ENCODE measurements at regions not wholly inside any gene's neighbourhood (a gene's known extent, or its start where the extent isn't known, plus 50 kb on each side); places are given as distances from the start of the nearest gene placed in this dataset.

- ATAC-seq (no peak), DNase-seq (no peak)
- intact Hi-C loops (cut with DNase I; ENCODE audit: low total_unique reads): no loop called here
- H3K27ac ChIP-seq: no peak overlapping the region
- H3K9me3 ChIP-seq: no peaks in the 10 kb centered on the region
- no peak for TF ChIP-seq POLR2A (IDR thresholded peaks at IDR 0.05)
- TF ChIP-seq, protein P1, sequence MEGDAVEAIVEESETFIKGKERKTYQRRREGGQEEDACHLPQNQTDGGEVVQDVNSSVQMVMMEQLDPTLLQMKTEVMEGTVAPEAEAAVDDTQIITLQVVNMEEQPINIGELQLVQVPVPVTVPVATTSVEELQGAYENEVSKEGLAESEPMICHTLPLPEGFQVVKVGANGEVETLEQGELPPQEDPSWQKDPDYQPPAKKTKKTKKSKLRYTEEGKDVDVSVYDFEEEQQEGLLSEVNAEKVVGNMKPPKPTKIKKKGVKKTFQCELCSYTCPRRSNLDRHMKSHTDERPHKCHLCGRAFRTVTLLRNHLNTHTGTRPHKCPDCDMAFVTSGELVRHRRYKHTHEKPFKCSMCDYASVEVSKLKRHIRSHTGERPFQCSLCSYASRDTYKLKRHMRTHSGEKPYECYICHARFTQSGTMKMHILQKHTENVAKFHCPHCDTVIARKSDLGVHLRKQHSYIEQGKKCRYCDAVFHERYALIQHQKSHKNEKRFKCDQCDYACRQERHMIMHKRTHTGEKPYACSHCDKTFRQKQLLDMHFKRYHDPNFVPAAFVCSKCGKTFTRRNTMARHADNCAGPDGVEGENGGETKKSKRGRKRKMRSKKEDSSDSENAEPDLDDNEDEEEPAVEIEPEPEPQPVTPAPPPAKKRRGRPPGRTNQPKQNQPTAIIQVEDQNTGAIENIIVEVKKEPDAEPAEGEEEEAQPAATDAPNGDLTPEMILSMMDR (IDR thresholded peaks at IDR 0.05 in 4 of 5, conservative IDR thresholded peaks at IDR 0.05 in 1 of 5): no peak
- no peaks in the 10 kb centered on the region for H3K27me3 ChIP-seq
- H3K36me3 ChIP-seq: no peaks in the 10 kb centered on the region
- in situ Hi-C loops (cut with MboI; ENCODE audit: low sequenced_read_pairs in 4 of 4): no loop called here
- no peak overlapping the region for H3K4me3 ChIP-seq
- H3K4me1 ChIP-seq: no peaks in the 10 kb centered on the region
Measured at GRCh38 chr20:4303136-4303535, 54.0 kb upstream of the ADRA1D start.

GRCh38 chr20:4300921-4301320, 51.8 kb upstream of the ADRA1D start:
- no peaks in the 10 kb centered on the region for H3K9me3 ChIP-seq
- intact Hi-C loops (cut with DNase I; ENCODE audit: low total_unique reads): no loop called here
- no peak overlapping the region for H3K27ac ChIP-seq
- in situ Hi-C loops (cut with MboI; ENCODE audit: low sequenced_read_pairs in 4 of 4): no loop called here
- no peaks in the 10 kb centered on the region for H3K4me1 ChIP-seq
- no peak for ATAC-seq
- no peaks in the 10 kb centered on the region for H3K36me3 ChIP-seq
- no peak for DNase-seq
- H3K27me3 ChIP-seq: no peaks in the 10 kb centered on the region
- TF ChIP-seq POLR2A (IDR thresholded peaks at IDR 0.05): no peak
- TF ChIP-seq, protein P1 (IDR thresholded peaks at IDR 0.05 in 4 of 5, conservative IDR thresholded peaks at IDR 0.05 in 1 of 5): no peak
- no peak overlapping the region for H3K4me3 ChIP-seq

GRCh38 chr20:4300401-4300800, 51.3 kb upstream of the ADRA1D start:
- H3K4me3 ChIP-seq: no peak overlapping the region
- in situ Hi-C loops (cut with MboI; ENCODE audit: low sequenced_read_pairs in 4 of 4) (no loop called here), intact Hi-C loops (cut with DNase I; ENCODE audit: low total_unique reads) (no loop called here)
- no peak for TF ChIP-seq POLR2A (IDR thresholded peaks at IDR 0.05)
- TF ChIP-seq, protein P1 (IDR thresholded peaks at IDR 0.05 in 4 of 5, conservative IDR thresholded peaks at IDR 0.05 in 1 of 5): no peak
- ATAC-seq (no peak), DNase-seq (no peak)
- no peaks in the 10 kb centered on the region for H3K36me3 ChIP-seq
- no peaks in the 10 kb centered on the region for H3K9me3 ChIP-seq
- no peak overlapping the region for H3K27ac ChIP-seq
- H3K4me1 ChIP-seq: no peaks in the 10 kb centered on the region
- H3K27me3 ChIP-seq: no peaks in the 10 kb centered on the region

GRCh38 chr20:4299773-4300172, 50.7 kb upstream of the ADRA1D start:
- no peaks in the 10 kb centered on the region for H3K4me1 ChIP-seq
- DNase-seq (no peak), ATAC-seq (no peak)
- no peaks in the 10 kb centered on the region for H3K9me3 ChIP-seq
- no peak overlapping the region for H3K27ac ChIP-seq
- TF ChIP-seq, protein P1 (IDR thresholded peaks at IDR 0.05 in 4 of 5, conservative IDR thresholded peaks at IDR 0.05 in 1 of 5): no peak
- TF ChIP-seq POLR2A (IDR thresholded peaks at IDR 0.05): no peak
- no peaks in the 10 kb centered on the region for H3K36me3 ChIP-seq
- in situ Hi-C loops (cut with MboI; ENCODE audit: low sequenced_read_pairs in 4 of 4) (no loop called here), intact Hi-C loops (cut with DNase I; ENCODE audit: low total_unique reads) (no loop called here)
- H3K4me3 ChIP-seq: no peak overlapping the region
- H3K27me3 ChIP-seq: no peaks in the 10 kb centered on the region

DNA sequence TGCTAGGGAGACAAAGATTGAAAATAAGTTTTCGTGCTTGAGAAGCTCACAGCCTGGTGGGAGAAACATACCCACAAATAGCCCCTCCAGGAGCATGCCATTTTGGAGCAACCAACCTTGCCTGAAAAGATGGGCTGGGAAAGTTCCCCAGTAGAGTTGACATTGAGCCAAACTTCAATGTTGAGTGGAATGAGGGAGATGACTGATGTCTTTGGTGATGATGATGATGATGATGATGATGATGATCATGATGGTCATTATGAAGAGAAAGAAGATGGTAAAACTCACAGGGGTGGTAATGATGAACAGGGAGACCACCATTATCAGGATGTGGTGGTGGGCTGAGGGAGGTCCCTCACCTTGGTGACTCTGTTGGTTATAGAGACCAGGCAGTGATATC, 50.1 kb upstream of the ADRA1D start:
- TF ChIP-seq POLR2A (IDR thresholded peaks at IDR 0.05): no peak
- TF ChIP-seq, protein P1 (IDR thresholded peaks at IDR 0.05 in 4 of 5, conservative IDR thresholded peaks at IDR 0.05 in 1 of 5): no peak
- ATAC-seq (no peak), DNase-seq (no peak)
- Histone ChIP-seq H3K4me3 (no peak overlapping the region), H3K36me3 (no peaks in the 10 kb centered on the region), H3K9me3 (no peaks in the 10 kb centered on the region), H3K27ac (no peak overlapping the region), H3K4me1 (no peaks in the 10 kb centered on the region), H3K27me3 (no peaks in the 10 kb centered on the region)
- in situ Hi-C loops (cut with MboI; ENCODE audit: low sequenced_read_pairs in 4 of 4) (no loop called here), intact Hi-C loops (cut with DNase I; ENCODE audit: low total_unique reads) (no loop called here)

Data from gastrocnemius medialis (tissue), 4 donors.